ENCODE measurements at regions not wholly inside any gene's neighbourhood (a gene's known extent, or its start where the extent isn't known, plus 50 kb on each side); places are given as distances from the start of the nearest gene placed in this dataset.

DNA sequence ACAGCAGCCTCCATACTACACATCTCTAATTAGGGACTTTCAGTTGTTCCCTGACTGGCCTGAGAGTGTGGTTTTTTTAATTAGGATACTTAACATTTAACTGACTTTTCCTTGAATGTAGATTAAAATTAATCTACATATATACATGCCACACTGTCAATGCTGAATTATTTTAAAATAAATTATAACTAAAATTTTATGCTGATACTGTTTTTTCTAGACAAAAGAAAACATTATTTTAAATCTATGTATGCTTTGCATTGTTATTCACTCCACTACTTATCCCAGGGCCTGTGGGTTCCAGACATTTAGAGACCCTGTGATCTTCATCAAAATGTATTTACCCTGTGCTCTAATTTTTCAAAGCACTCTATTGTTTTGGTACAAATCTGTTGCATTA lies 496.0 kb upstream of the MAP2 start:
- TF ChIP-seq CTCF (conservative IDR thresholded peaks at IDR 0.05) = no peak
- TF ChIP-seq EZH2 (IDR thresholded peaks at IDR 0.05; ENCODE audit: low read depth) = no peak
